Activated naive CD8-positive, alpha-beta T cell treated with anti-CD3 and anti-CD28 coated beads for 36 hours (primary cell): ENCODE measurements at regions not wholly inside any gene's neighbourhood (a gene's known extent, or its start where the extent isn't known, plus 50 kb on each side); places are given as distances from the start of the nearest gene placed in this dataset.
A peak's percentile ranks its signal among the peaks of the same experiment; 100 is the strongest.
"Not testable (repeated sequence)": the region's sequence is repeated elsewhere in the genome, so short reads cannot be mapped to it uniquely, and the experiment has no call there.

Source experiments
- DNase-seq: peaks from one replicate; pipeline ENCODE4 v3.0.0; 2021
- H3K27ac Mint-ChIP-seq: one replicate; pipeline ENCODE4 v1.8.0; 2022; ENCODE audit warnings: mild to moderate bottlenecking, moderate library complexity, mixed read lengths
- H3K27me3 Mint-ChIP-seq: one replicate; pipeline ENCODE4 v1.8.0; 2022; ENCODE audit warnings: mild to moderate bottlenecking, mixed read lengths
- H3K36me3 Mint-ChIP-seq: one replicate; pipeline ENCODE4 v1.8.0; 2021; ENCODE audit warnings: mild to moderate bottlenecking, mixed read lengths
- H3K4me1 Mint-ChIP-seq: one replicate; pipeline ENCODE4 v1.8.0; 2021; ENCODE audit warnings: mixed read lengths
- H3K4me3 Mint-ChIP-seq: one replicate; pipeline ENCODE4 v1.8.0; 2022; ENCODE audit warnings: mild to moderate bottlenecking, moderate library complexity, mixed read lengths
- H3K9me3 Mint-ChIP-seq: one replicate; pipeline ENCODE4 v1.8.0; 2022; ENCODE audit warnings: mixed read lengths

GRCh38 chr16:10232757-10233156 is 50.5 kb upstream of the GRIN2A start:
- Mint-ChIP-seq H3K9me3 (peaks cover 14% of the 10 kb centered on the region), H3K4me3 (no peak overlapping the region), H3K27me3 (peaks cover 3% of the 10 kb centered on the region), H3K4me1 (no peaks in the 10 kb centered on the region), H3K36me3 (no peaks in the 10 kb centered on the region), H3K27ac (no peak overlapping the region)
- no peak for DNase-seq

- H3K4me1 Mint-ChIP-seq, result no peaks in the 10 kb centered on the region
- peaks cover 23% of the 10 kb centered on the region for H3K27me3 Mint-ChIP-seq
- DNase-seq, result no peak
- H3K36me3 Mint-ChIP-seq, result no peaks in the 10 kb centered on the region
- no peak overlapping the region for H3K27ac Mint-ChIP-seq
- no peaks in the 10 kb centered on the region for H3K9me3 Mint-ChIP-seq
- no peak overlapping the region for H3K4me3 Mint-ChIP-seq
These were observed 57.4 kb upstream of the GRIN2A start for GRCh38 chr16:10239640-10240039.

- Mint-ChIP-seq H3K4me1 (no peaks in the 10 kb centered on the region), H3K36me3 (no peaks in the 10 kb centered on the region), H3K27ac (no peak overlapping the region), H3K9me3 (no peaks in the 10 kb centered on the region), H3K4me3 (no peak overlapping the region), H3K27me3 (peaks cover 20% of the 10 kb centered on the region)
- no peak for DNase-seq
These were observed 58.8 kb upstream of the GRIN2A start for GRCh38 chr16:10240854-10241613.

- Mint-ChIP-seq H3K27ac (no peak overlapping the region), H3K4me1 (no peaks in the 10 kb centered on the region), H3K4me3 (no peak overlapping the region), H3K27me3 (peaks cover 20% of the 10 kb centered on the region), H3K36me3 (no peaks in the 10 kb centered on the region), H3K9me3 (no peaks in the 10 kb centered on the region)
- DNase-seq, result no peak
These were observed 59.9 kb upstream of the GRIN2A start for GRCh38 chr16:10242097-10242496.

GRCh38 chr16:10242916-10243315 is 60.7 kb upstream of the GRIN2A start:
- Mint-ChIP-seq H3K9me3 (no peaks in the 10 kb centered on the region), H3K4me1 (no peaks in the 10 kb centered on the region), H3K4me3 (no peak overlapping the region), H3K27me3 (peaks cover 20% of the 10 kb centered on the region), H3K27ac (no peak overlapping the region), H3K36me3 (no peaks in the 10 kb centered on the region)
- DNase-seq, result no peak

GRCh38 chr16:10245002-10245401 is 62.8 kb upstream of the GRIN2A start:
- no peak for DNase-seq
- H3K27ac Mint-ChIP-seq, result no peak overlapping the region

GRCh38 chr16:10250137-10250828 is 68.1 kb upstream of the GRIN2A start:
- Mint-ChIP-seq H3K36me3 (no peaks in the 10 kb centered on the region), H3K4me1 (no peaks in the 10 kb centered on the region), H3K27ac (no peak overlapping the region), H3K9me3 (no peaks in the 10 kb centered on the region), H3K27me3 (peaks cover 4% of the 10 kb centered on the region), H3K4me3 (no peak overlapping the region)
- DNase-seq, result no peak

More at GRCh38 chr16:10245002-10245401, 62.8 kb upstream of the GRIN2A start:
- Mint-ChIP-seq H3K4me1 (no peaks in the 10 kb centered on the region), H3K27me3 (peaks cover 20% of the 10 kb centered on the region), H3K4me3 (no peak overlapping the region), H3K9me3 (no peaks in the 10 kb centered on the region), H3K36me3 (no peaks in the 10 kb centered on the region)

GRCh38 chr16:10252155-10252554 is 69.9 kb upstream of the GRIN2A start:
- H3K27ac Mint-ChIP-seq, result no peak overlapping the region
- H3K4me1 Mint-ChIP-seq, result no peaks in the 10 kb centered on the region
- no peak for DNase-seq
- H3K4me3 Mint-ChIP-seq, result no peak overlapping the region
- no peaks in the 10 kb centered on the region for H3K9me3 Mint-ChIP-seq
- H3K27me3 Mint-ChIP-seq, result peaks cover 13% of the 10 kb centered on the region
- H3K36me3 Mint-ChIP-seq, result no peaks in the 10 kb centered on the region

- Mint-ChIP-seq H3K4me1 (no peaks in the 10 kb centered on the region), H3K36me3 (no peaks in the 10 kb centered on the region), H3K4me3 (no peak overlapping the region), H3K27ac (no peak overlapping the region), H3K9me3 (no peaks in the 10 kb centered on the region), H3K27me3 (peaks cover 13% of the 10 kb centered on the region)
- DNase-seq, result no peak
These were observed 71.2 kb upstream of the GRIN2A start for GRCh38 chr16:10253409-10253808.

GRCh38 chr16:10255728-10256127 is 73.5 kb upstream of the GRIN2A start:
- Mint-ChIP-seq H3K4me3 (no peak overlapping the region), H3K27ac (no peak overlapping the region), H3K27me3 (peaks cover 13% of the 10 kb centered on the region), H3K4me1 (no peaks in the 10 kb centered on the region), H3K9me3 (no peaks in the 10 kb centered on the region), H3K36me3 (no peaks in the 10 kb centered on the region)
- no peak for DNase-seq

GRCh38 chr16:10256784-10257641 is 74.8 kb upstream of the GRIN2A start:
- no peaks in the 10 kb centered on the region for H3K9me3 Mint-ChIP-seq
- no peak overlapping the region for H3K4me3 Mint-ChIP-seq
- H3K36me3 Mint-ChIP-seq, result no peaks in the 10 kb centered on the region
- H3K4me1 Mint-ChIP-seq, result no peaks in the 10 kb centered on the region
- peaks cover 13% of the 10 kb centered on the region for H3K27me3 Mint-ChIP-seq
- H3K27ac Mint-ChIP-seq, result no peak overlapping the region
- DNase-seq, result peak; percentile 22

- not testable (repeated sequence) for H3K4me1 Mint-ChIP-seq, H3K27ac Mint-ChIP-seq, H3K9me3 Mint-ChIP-seq, H3K36me3 Mint-ChIP-seq, H3K4me3 Mint-ChIP-seq, DNase-seq
- H3K27me3 Mint-ChIP-seq, result peaks cover 10% of the 10 kb centered on the region
These were observed 75.5 kb upstream of the GRIN2A start for GRCh38 chr16:10257642-10258251.

- not testable (repeated sequence) for DNase-seq, H3K4me1 Mint-ChIP-seq, H3K4me3 Mint-ChIP-seq, H3K27ac Mint-ChIP-seq, H3K9me3 Mint-ChIP-seq, H3K36me3 Mint-ChIP-seq
- peaks cover 10% of the 10 kb centered on the region for H3K27me3 Mint-ChIP-seq
These were observed 76.8 kb upstream of the GRIN2A start for GRCh38 chr16:10258930-10259603.

GRCh38 chr16:10261077-10261476 is 78.8 kb upstream of the GRIN2A start:
- H3K36me3 Mint-ChIP-seq, result no peaks in the 10 kb centered on the region
- no peaks in the 10 kb centered on the region for H3K9me3 Mint-ChIP-seq
- H3K27ac Mint-ChIP-seq, result no peak overlapping the region
- no peak overlapping the region for H3K4me3 Mint-ChIP-seq
- H3K27me3 Mint-ChIP-seq, result peaks cover 1% of the 10 kb centered on the region
- DNase-seq, result no peak
- H3K4me1 Mint-ChIP-seq, result peaks cover 3% of the 10 kb centered on the region
